Adrenal gland (tissue), 5 donors: ENCODE measurements at regions not wholly inside any gene's neighbourhood (a gene's known extent, or its start where the extent isn't known, plus 50 kb on each side); places are given as distances from the start of the nearest gene placed in this dataset.

Experiments
- POLR2A ChIP-seq, 2 donors: fragments of 450-650 bp; IDR thresholded peaks; one replicate each; pipeline ENCODE4 v1.6.1; 2017; ENCODE audit warnings: antibody characterized with exemption in 2 of 2, mild to moderate bottlenecking in 2 of 2, moderate library complexity in 1 of 2
- TF ChIP-seq, protein P1 (sequence below), 6 experiments: fragments of 450-650 bp in 4 of 6; fragments of 200-600 bp in 2 of 6; sonication (generic) in 1 of 6; IDR thresholded peaks; 1 replicate in 5 of 6; 2 replicates in 1 of 6; pipeline versions ENCODE4 v1.5.1 to v1.8.0; 2016 to 2021; ENCODE audit warnings: antibody characterized with exemption in 6 of 6, mild to moderate bottlenecking in 2 of 6, moderate library complexity in 1 of 6
- donor health status: DM: no; HTN: no; CAD: no.

DNA sequence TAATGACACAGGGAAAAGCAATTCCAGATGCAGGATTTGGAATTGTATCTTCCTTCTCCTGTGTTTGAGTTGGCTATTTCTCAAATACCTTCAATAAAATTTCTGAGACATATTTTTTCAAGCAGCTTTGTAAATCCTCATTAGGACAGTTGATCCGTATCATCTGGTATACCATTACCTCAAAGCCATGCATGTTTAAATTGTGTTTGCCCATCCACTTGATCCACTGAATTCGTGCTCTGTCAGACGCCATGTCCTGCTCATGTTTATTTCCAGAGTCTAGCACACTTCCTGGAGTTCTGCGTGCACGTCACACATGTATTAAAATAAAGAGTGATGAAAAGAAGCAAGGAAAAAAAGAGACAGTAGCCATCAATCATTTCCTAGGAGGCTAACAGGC, 141.8 kb upstream of the CDC14C start:
- TF ChIP-seq, protein P1, sequence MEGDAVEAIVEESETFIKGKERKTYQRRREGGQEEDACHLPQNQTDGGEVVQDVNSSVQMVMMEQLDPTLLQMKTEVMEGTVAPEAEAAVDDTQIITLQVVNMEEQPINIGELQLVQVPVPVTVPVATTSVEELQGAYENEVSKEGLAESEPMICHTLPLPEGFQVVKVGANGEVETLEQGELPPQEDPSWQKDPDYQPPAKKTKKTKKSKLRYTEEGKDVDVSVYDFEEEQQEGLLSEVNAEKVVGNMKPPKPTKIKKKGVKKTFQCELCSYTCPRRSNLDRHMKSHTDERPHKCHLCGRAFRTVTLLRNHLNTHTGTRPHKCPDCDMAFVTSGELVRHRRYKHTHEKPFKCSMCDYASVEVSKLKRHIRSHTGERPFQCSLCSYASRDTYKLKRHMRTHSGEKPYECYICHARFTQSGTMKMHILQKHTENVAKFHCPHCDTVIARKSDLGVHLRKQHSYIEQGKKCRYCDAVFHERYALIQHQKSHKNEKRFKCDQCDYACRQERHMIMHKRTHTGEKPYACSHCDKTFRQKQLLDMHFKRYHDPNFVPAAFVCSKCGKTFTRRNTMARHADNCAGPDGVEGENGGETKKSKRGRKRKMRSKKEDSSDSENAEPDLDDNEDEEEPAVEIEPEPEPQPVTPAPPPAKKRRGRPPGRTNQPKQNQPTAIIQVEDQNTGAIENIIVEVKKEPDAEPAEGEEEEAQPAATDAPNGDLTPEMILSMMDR (IDR thresholded peaks at IDR 0.05), result no peak
- TF ChIP-seq POLR2A (IDR thresholded peaks at IDR 0.05), result no peak
